T-helper 1 cell treated with Interleukin-12 subunit alpha and Interleukin-12 subunit beta and Interleukin-4 antibody, amounts not matched to agents 30 μg/mL and 1 μg/mL, for 36 hours (primary cell): ENCODE measurements at regions not wholly inside any gene's neighbourhood (a gene's known extent, or its start where the extent isn't known, plus 50 kb on each side); places are given as distances from the start of the nearest gene placed in this dataset.

ENCODE experiments used
- H3K27ac Mint-ChIP-seq: one replicate; pipeline ENCODE4 v1.8.0; 2021; ENCODE audit warnings: mild to moderate bottlenecking, mixed read lengths
- H3K27me3 Mint-ChIP-seq: one replicate; pipeline ENCODE4 v1.8.0; 2021; ENCODE audit warnings: low read depth, mixed read lengths
- H3K36me3 Mint-ChIP-seq: one replicate; pipeline ENCODE4 v1.8.0; 2021; ENCODE audit warnings: low read depth, mixed read lengths
- H3K4me1 Mint-ChIP-seq: one replicate; pipeline ENCODE4 v1.8.0; 2021; ENCODE audit warnings: low read depth, mixed read lengths
- H3K4me3 Mint-ChIP-seq: one replicate; pipeline ENCODE4 v1.8.0; 2021; ENCODE audit warnings: mild to moderate bottlenecking, moderate library complexity, mixed read lengths
- H3K9me3 Mint-ChIP-seq: one replicate; pipeline ENCODE4 v1.8.0; 2021; ENCODE audit warnings: mixed read lengths

DNA sequence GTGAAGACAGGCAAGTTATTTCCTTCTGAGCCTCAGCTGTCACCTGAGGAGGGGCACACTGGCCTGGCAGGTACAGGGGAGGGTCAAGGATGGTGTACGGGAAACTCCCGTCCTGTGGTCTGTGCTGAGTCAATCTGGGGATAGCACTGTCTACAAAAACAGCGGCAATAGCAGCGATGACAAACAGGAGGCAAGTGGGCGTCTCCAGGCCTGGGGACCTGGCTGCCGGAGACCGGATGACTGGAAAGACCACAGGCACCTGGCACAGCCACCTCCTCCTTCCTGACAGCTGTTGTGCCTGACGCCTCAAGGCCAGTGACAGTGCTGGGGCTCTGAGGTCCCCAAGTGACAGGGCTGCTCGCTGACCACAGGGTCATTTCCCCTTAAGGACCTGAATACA, 202.1 kb upstream of the HS6ST1 start:
- H3K4me1 Mint-ChIP-seq: peaks cover 19% of the 10 kb centered on the region
- H3K27ac Mint-ChIP-seq: peak overlapping the region; percentile 42

GRCh38 chr2:128521482-128521881, 202.8 kb upstream of the HS6ST1 start:
- Mint-ChIP-seq H3K4me3 (no peak overlapping the region), H3K27ac (no peak overlapping the region), H3K4me1 (peaks cover 19% of the 10 kb centered on the region), H3K9me3 (no peaks in the 10 kb centered on the region), H3K27me3 (peaks cover 4% of the 10 kb centered on the region), H3K36me3 (no peaks in the 10 kb centered on the region)

More for the DNA sequence above, 202.1 kb upstream of the HS6ST1 start:
- H3K4me3 Mint-ChIP-seq: no peak overlapping the region
- H3K27me3 Mint-ChIP-seq: peaks cover 4% of the 10 kb centered on the region
- H3K36me3 Mint-ChIP-seq: no peaks in the 10 kb centered on the region
- no peaks in the 10 kb centered on the region for H3K9me3 Mint-ChIP-seq

- Mint-ChIP-seq H3K27ac (no peak overlapping the region), H3K4me3 (no peak overlapping the region), H3K36me3 (no peaks in the 10 kb centered on the region), H3K9me3 (no peaks in the 10 kb centered on the region), H3K4me1 (peaks cover 19% of the 10 kb centered on the region), H3K27me3 (peaks cover 4% of the 10 kb centered on the region)
Observed at GRCh38 chr2:128522829-128523228, 204.2 kb upstream of the HS6ST1 start.

GRCh38 chr2:128523457-128523856, 204.8 kb upstream of the HS6ST1 start:
- Mint-ChIP-seq H3K4me3 (no peak overlapping the region), H3K27ac (no peak overlapping the region), H3K36me3 (no peaks in the 10 kb centered on the region), H3K4me1 (peaks cover 19% of the 10 kb centered on the region), H3K9me3 (no peaks in the 10 kb centered on the region), H3K27me3 (peaks cover 4% of the 10 kb centered on the region)

- Mint-ChIP-seq H3K4me3 (no peak overlapping the region), H3K27me3 (peaks cover 4% of the 10 kb centered on the region), H3K4me1 (peaks cover 19% of the 10 kb centered on the region), H3K36me3 (no peaks in the 10 kb centered on the region), H3K27ac (no peak overlapping the region), H3K9me3 (no peaks in the 10 kb centered on the region)
Observed at GRCh38 chr2:128524183-128524582, 205.5 kb upstream of the HS6ST1 start.

- Mint-ChIP-seq H3K9me3 (no peaks in the 10 kb centered on the region), H3K4me1 (peaks cover 11% of the 10 kb centered on the region), H3K27ac (no peak overlapping the region), H3K4me3 (no peak overlapping the region), H3K36me3 (no peaks in the 10 kb centered on the region), H3K27me3 (peaks cover 4% of the 10 kb centered on the region)
Observed at GRCh38 chr2:128525653-128526052, 207.0 kb upstream of the HS6ST1 start.

DNA sequence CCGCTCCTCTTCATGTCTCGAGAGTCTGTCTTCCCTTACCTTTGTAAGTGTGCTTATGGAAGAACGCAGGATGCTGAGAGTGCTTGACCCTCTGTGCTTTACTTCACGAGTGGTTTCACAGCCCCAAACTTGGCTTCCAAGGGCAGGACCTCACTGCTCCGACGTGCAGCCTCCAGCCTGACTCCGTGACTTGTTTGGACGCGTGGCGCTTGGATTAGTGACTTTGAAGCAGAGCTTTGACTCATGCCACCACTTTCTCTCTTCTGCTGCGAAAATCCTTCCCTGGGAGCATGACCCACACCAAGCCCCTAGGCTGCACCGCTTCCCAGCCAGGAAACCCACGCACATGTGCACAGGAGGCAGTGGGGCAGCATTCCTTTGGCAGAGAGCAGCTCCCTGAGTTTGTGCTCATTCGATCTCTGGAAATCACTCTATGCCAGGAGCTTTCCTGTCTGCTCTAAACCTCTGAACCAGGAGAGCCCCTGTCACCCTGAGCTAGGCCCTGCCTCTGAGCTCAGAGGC, 207.8 kb upstream of the HS6ST1 start:
- Mint-ChIP-seq H3K9me3 (no peaks in the 10 kb centered on the region), H3K27ac (no peak overlapping the region), H3K36me3 (no peaks in the 10 kb centered on the region), H3K4me1 (peaks cover 9% of the 10 kb centered on the region), H3K4me3 (no peak overlapping the region), H3K27me3 (peaks cover 4% of the 10 kb centered on the region)

DNA sequence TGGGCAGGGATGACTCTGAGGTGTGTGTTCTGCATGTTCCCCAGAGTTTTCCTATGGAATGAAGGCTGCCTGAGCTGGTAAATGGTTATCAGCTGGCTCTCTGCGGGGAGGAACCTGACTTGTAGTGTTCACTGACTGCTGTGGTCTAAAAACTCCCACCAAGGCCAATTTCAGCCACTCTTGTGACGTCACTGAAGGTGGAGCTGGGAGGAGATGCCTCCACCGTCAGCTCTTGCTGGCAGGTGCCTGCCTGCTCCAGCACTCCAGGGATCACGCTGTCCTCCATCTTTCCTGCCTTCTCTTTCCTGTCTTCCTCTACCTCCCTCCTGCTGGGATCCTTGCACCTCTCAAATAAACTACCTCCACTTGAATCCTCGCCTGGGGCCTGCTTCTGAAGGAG, 209.5 kb upstream of the HS6ST1 start:
- no peak overlapping the region for H3K4me3 Mint-ChIP-seq
- no peaks in the 10 kb centered on the region for H3K36me3 Mint-ChIP-seq
- no peak overlapping the region for H3K27ac Mint-ChIP-seq
- peaks cover 4% of the 10 kb centered on the region for H3K27me3 Mint-ChIP-seq
- no peaks in the 10 kb centered on the region for H3K9me3 Mint-ChIP-seq
- H3K4me1 Mint-ChIP-seq: peaks cover 4% of the 10 kb centered on the region

- no peak overlapping the region for H3K4me3 Mint-ChIP-seq
Observed at GRCh38 chr2:128530025-128530573, 211.4 kb upstream of the HS6ST1 start.

DNA sequence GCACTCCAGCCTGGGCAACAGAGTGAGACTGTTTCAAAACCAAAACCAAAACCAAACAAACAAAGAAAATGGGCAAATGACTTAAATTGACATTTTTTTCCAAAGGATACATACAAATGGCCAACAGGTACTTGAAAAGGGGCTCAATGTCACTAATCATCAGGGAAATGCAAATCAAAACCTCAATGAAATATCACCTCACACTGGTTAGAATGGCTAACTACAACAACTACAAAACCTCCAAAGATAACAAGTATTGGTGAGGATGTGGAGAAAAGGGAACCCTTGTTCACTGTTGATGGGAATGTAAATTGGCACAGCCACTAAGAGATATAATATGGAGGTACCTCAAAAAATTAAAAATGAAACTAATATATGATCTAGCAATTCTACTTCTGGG, 213.2 kb upstream of the HS6ST1 start:
- peaks cover 8% of the 10 kb centered on the region for H3K4me1 Mint-ChIP-seq
- H3K36me3 Mint-ChIP-seq: no peaks in the 10 kb centered on the region
- H3K9me3 Mint-ChIP-seq: no peaks in the 10 kb centered on the region
- H3K27me3 Mint-ChIP-seq: peaks cover 6% of the 10 kb centered on the region
- no peak overlapping the region for H3K27ac Mint-ChIP-seq
- no peak overlapping the region for H3K4me3 Mint-ChIP-seq

More at GRCh38 chr2:128530025-128530573, 211.4 kb upstream of the HS6ST1 start:
- Mint-ChIP-seq H3K36me3 (no peaks in the 10 kb centered on the region), H3K4me1 (peaks cover 8% of the 10 kb centered on the region), H3K9me3 (no peaks in the 10 kb centered on the region), H3K27ac (no peak overlapping the region), H3K27me3 (peaks cover 6% of the 10 kb centered on the region)

DNA sequence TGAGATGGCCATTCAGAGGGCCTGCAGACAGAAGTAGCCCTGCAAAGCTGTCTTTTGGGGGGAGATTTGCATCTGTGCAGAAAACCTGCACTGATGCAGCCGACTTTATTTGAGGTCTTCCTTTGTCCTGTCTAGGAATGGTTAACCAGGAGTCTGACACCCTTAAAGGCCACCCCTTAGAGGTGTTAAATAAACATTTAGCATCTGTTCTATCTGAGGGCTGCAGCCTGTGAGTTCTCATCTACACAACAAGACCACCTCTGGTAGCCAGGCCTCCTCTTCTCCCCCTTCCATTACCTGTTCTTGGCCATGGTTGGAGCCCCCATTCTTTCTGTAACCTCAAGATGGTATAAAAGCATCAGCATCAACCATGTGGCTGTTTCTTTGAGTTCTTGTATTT, 214.4 kb upstream of the HS6ST1 start:
- H3K4me1 Mint-ChIP-seq: peaks cover 11% of the 10 kb centered on the region
- no peak overlapping the region for H3K4me3 Mint-ChIP-seq
- H3K27me3 Mint-ChIP-seq: peaks cover 6% of the 10 kb centered on the region
- H3K9me3 Mint-ChIP-seq: no peaks in the 10 kb centered on the region
- no peak overlapping the region for H3K27ac Mint-ChIP-seq
- no peaks in the 10 kb centered on the region for H3K36me3 Mint-ChIP-seq

DNA sequence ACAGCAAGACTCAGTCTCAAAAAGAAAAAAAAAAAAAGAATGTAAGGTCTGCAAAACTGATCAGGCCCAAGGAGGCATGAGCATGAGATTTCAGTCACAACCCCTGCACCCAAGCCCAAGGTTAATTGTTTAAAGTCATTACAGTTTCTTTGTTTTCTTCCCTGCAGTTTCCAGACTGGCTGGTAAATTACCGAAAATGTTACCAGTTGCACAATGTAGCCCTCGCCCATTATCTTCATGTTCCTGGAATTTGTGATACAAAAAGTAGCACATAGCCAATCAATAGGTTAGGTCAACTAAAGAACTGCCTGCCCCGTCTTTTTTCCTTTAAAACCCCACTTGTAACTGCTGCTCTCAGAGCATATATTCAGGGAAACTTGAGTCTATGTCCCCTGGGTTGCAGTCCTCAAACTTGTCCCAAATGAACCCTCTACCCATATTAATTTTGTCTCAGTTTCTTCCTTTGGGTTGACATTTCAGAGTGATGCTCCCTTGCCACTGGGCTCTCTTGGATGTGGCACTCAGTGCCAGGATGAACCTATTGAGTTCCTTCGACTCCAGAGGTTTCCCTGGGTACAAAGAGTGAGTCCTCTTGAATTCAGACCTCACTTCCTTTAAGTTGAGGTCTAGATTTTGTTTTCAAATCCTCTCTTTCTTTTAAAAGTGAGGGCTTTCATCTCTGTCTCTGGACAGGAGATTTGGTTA, 216.2 kb upstream of the HS6ST1 start:
- Mint-ChIP-seq H3K27me3 (peaks cover 6% of the 10 kb centered on the region), H3K4me1 (peaks cover 11% of the 10 kb centered on the region), H3K9me3 (no peaks in the 10 kb centered on the region), H3K27ac (no peak overlapping the region), H3K36me3 (no peaks in the 10 kb centered on the region), H3K4me3 (no peak overlapping the region)

- no peak overlapping the region for H3K4me3 Mint-ChIP-seq
- no peak overlapping the region for H3K27ac Mint-ChIP-seq
- H3K4me1 Mint-ChIP-seq: peaks cover 8% of the 10 kb centered on the region
- no peaks in the 10 kb centered on the region for H3K36me3 Mint-ChIP-seq
- peaks cover 6% of the 10 kb centered on the region for H3K27me3 Mint-ChIP-seq
- no peaks in the 10 kb centered on the region for H3K9me3 Mint-ChIP-seq
Observed at GRCh38 chr2:128535953-128536352, 217.3 kb upstream of the HS6ST1 start.

GRCh38 chr2:128536925-128537620, 218.4 kb upstream of the HS6ST1 start:
- H3K4me3 Mint-ChIP-seq: no peak overlapping the region
- H3K27ac Mint-ChIP-seq: peak overlapping the region; percentile 34
- no peaks in the 10 kb centered on the region for H3K9me3 Mint-ChIP-seq
- H3K36me3 Mint-ChIP-seq: no peaks in the 10 kb centered on the region
- peaks cover 6% of the 10 kb centered on the region for H3K4me1 Mint-ChIP-seq
- peaks cover 14% of the 10 kb centered on the region for H3K27me3 Mint-ChIP-seq

- no peak overlapping the region for H3K4me3 Mint-ChIP-seq
- peaks cover 6% of the 10 kb centered on the region for H3K4me1 Mint-ChIP-seq
- H3K36me3 Mint-ChIP-seq: no peaks in the 10 kb centered on the region
- H3K27ac Mint-ChIP-seq: no peak overlapping the region
- peaks cover 14% of the 10 kb centered on the region for H3K27me3 Mint-ChIP-seq
- no peaks in the 10 kb centered on the region for H3K9me3 Mint-ChIP-seq
Observed at GRCh38 chr2:128537646-128538045, 219.0 kb upstream of the HS6ST1 start.
